CD4-positive, CD25-positive, alpha-beta regulatory T cell (primary cell): ENCODE measurements at regions not wholly inside any gene's neighbourhood (a gene's known extent, or its start where the extent isn't known, plus 50 kb on each side); places are given as distances from the start of the nearest gene placed in this dataset.

Experiments used
- ATAC-seq, 2 donors: fragments of 150-1000 bp; cut with Tn5 transposase; one replicate each; pipeline ENCODE4 v1.10.0; 2021; ENCODE audit warnings: low read depth in 2 of 2, moderate number of reproducible peaks in 2 of 2, moderate library complexity in 1 of 2
- DNase-seq, 3 donors: peaks; one replicate each; pipeline versions ENCODE4 v3.0.0 to v3.0.0-alpha.2; 2012 to 2022; ENCODE audit warnings: mixed read lengths in 1 of 3
- H3K27ac ChIP-seq: one replicate; pipeline ENCODE4 v1.7.0; 2013; ENCODE audit warnings: mild to moderate bottlenecking, low read length; ENCODE audit not compliant: insufficient read depth, poor library complexity, severe bottlenecking
- H3K27me3 ChIP-seq: one replicate; pipeline ENCODE4 v1.7.0; 2013; ENCODE audit warnings: low read length; ENCODE audit not compliant: control insufficient read depth, insufficient read depth
- H3K36me3 ChIP-seq: one replicate; pipeline ENCODE4 v1.7.0; 2013; ENCODE audit warnings: mild to moderate bottlenecking, low read length, moderate library complexity; ENCODE audit not compliant: control insufficient read depth, insufficient read depth
- H3K4me1 ChIP-seq: 2 replicates; pipeline ENCODE4 v1.7.0; 2013; ENCODE audit warnings: mild to moderate bottlenecking, low read length; ENCODE audit not compliant: insufficient read depth, control insufficient read depth, poor library complexity, severe bottlenecking
- H3K4me3 ChIP-seq: one replicate; pipeline ENCODE4 v1.7.0; 2013; ENCODE audit warnings: low read depth, mild to moderate bottlenecking, low read length, moderate library complexity
- H3K9me3 ChIP-seq, 2 experiments: 1 replicate in 1 of 2; 2 replicates in 1 of 2; pipeline ENCODE4 v1.7.0; 2013; ENCODE audit warnings: low read length in 2 of 2, mild to moderate bottlenecking in 1 of 2, moderate library complexity in 1 of 2; ENCODE audit not compliant: control insufficient read depth in 2 of 2
- H3K27ac Mint-ChIP-seq, 3 donors: one replicate each; pipeline ENCODE4 v1.8.0; 2020 to 2022; ENCODE audit warnings: mild to moderate bottlenecking in 3 of 3, mixed read lengths in 3 of 3, moderate library complexity in 2 of 3
- H3K27me3 Mint-ChIP-seq: one replicate; pipeline ENCODE4 v1.8.0; 2022; ENCODE audit warnings: mild to moderate bottlenecking, mixed read lengths
- H3K36me3 Mint-ChIP-seq: one replicate; pipeline ENCODE4 v1.8.0; 2020; ENCODE audit warnings: mixed read lengths
- H3K4me1 Mint-ChIP-seq, 4 donors: one replicate each; pipeline ENCODE4 v1.8.0; 2020 to 2022; ENCODE audit warnings: mixed read lengths in 4 of 4, mild to moderate bottlenecking in 1 of 4
- H3K4me3 Mint-ChIP-seq, 4 donors: one replicate each; pipeline ENCODE4 v1.8.0; 2020 to 2022; ENCODE audit warnings: mild to moderate bottlenecking in 4 of 4, mixed read lengths in 4 of 4, moderate library complexity in 3 of 4
- H3K9me3 Mint-ChIP-seq, 7 donors: one replicate each; pipeline ENCODE4 v1.8.0; 2020 to 2022; ENCODE audit warnings: mixed read lengths in 7 of 7, mild to moderate bottlenecking in 3 of 7, moderate library complexity in 2 of 7

DNA sequence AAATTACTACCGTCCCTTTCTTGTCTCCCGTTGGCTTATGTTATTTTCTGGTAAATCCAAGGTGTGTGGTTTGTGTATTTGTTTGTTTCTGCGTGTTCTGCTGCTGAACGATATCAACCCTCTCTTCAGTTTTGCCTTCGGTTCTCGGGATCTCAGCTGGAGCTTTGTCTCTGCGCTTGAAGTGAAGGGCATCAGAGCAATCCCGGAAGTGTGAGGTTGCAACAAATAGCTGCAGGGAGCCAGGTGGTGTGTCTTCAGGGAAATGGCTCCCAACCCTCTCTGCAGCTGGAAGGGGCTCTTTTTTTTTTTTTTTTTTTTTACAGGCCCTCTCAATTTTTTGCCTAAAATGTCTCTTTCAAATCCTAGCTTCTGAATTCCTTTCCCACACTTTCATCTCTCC lies 116.4 kb upstream of the RGMA start:
- peaks cover 0 to 7% (median 0%) of the 10 kb centered on the region in 7 donors for H3K9me3 Mint-ChIP-seq
- no peak for ATAC-seq

DNA sequence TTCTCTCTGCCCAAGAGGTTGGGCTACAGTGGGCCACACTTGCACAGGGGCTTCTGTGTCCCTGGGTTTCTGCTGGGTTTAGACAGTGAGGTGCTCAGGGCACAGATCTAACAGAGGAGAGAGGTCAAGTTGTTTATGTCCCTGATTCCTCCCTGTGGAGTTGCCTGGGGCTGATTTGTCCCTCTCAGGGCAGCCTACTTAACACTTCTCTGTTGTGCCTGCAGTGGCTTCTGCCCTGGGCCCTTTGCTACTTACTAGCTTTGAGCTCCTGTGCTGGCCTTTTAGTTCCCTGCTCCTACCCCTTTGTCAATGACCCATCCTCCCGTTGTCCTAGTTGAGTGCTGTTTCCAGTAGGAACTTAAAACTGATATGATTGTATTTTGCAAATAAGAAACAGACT lies 114.0 kb upstream of the RGMA start:
- peaks cover 29% of the 10 kb centered on the region for H3K27me3 Mint-ChIP-seq
- Histone ChIP-seq H3K27me3 (peaks cover 2% of the 10 kb centered on the region), H3K4me3 (no peak overlapping the region), H3K9me3 (peaks cover under 1 to 10% of the 10 kb centered on the region in 2 experiments), H3K27ac (no peak overlapping the region), H3K36me3 (no peaks in the 10 kb centered on the region), H3K4me1 (no peaks in the 10 kb centered on the region)
- peaks cover 0 to 2% (median 0%) of the 10 kb centered on the region in 4 donors for H3K4me1 Mint-ChIP-seq
- peaks cover 1 to 13% (median 6%) of the 10 kb centered on the region in 7 donors for H3K9me3 Mint-ChIP-seq
- H3K4me3 Mint-ChIP-seq, result no peak overlapping the region
- no peak overlapping the region for H3K27ac Mint-ChIP-seq
- no peaks in the 10 kb centered on the region for H3K36me3 Mint-ChIP-seq
- no peak for DNase-seq
- ATAC-seq, result no peak

More for the DNA sequence above, 116.4 kb upstream of the RGMA start:
- no peak for DNase-seq
- Mint-ChIP-seq H3K36me3 (no peaks in the 10 kb centered on the region), H3K27ac (peak overlapping the region in 1 of 3 donors; percentile 85), H3K27me3 (peaks cover 11% of the 10 kb centered on the region), H3K4me3 (no peak overlapping the region), H3K4me1 (peaks cover 0 to 2% (median 0%) of the 10 kb centered on the region in 4 donors)
- H3K27ac ChIP-seq, result no peak overlapping the region
- no peaks in the 10 kb centered on the region for H3K27me3 ChIP-seq
- H3K36me3 ChIP-seq, result no peaks in the 10 kb centered on the region
- no peak overlapping the region for H3K4me3 ChIP-seq
- no peaks in the 10 kb centered on the region for H3K9me3 ChIP-seq
- no peaks in the 10 kb centered on the region for H3K4me1 ChIP-seq

DNA sequence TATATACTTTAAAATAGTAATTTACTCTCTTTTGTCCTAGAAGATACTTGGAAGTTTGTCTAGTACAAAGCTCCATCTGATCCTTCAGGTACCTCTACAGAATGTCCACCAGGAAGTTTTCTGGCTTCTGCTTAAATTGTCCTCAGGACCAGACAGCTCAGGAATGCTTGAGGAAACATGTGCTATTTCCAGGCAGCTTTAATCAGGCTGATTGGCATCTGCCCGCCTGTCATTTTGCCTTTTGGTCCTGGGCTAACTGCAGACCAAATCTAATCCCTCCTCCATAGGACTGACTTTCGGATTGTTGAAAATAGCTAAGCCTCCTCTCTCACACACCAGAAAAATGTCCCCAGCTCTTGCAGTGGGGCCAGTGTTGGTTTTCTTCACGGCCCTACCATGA lies 113.4 kb upstream of the RGMA start:
- Histone ChIP-seq H3K4me3 (no peak overlapping the region), H3K9me3 (peaks cover 4 to 12% of the 10 kb centered on the region in 2 experiments), H3K36me3 (no peaks in the 10 kb centered on the region), H3K27me3 (peaks cover 2% of the 10 kb centered on the region), H3K27ac (no peak overlapping the region), H3K4me1 (no peaks in the 10 kb centered on the region)
- DNase-seq, result no peak
- no peak overlapping the region for H3K27ac Mint-ChIP-seq
- H3K27me3 Mint-ChIP-seq, result peaks cover 31% of the 10 kb centered on the region
- no peaks in the 10 kb centered on the region for H3K36me3 Mint-ChIP-seq
- no peak for ATAC-seq
- H3K9me3 Mint-ChIP-seq, result peaks cover 1 to 13% (median 6%) of the 10 kb centered on the region in 7 donors
- peaks cover 0 to 2% (median 0%) of the 10 kb centered on the region in 4 donors for H3K4me1 Mint-ChIP-seq
- H3K4me3 Mint-ChIP-seq, result no peak overlapping the region

DNA sequence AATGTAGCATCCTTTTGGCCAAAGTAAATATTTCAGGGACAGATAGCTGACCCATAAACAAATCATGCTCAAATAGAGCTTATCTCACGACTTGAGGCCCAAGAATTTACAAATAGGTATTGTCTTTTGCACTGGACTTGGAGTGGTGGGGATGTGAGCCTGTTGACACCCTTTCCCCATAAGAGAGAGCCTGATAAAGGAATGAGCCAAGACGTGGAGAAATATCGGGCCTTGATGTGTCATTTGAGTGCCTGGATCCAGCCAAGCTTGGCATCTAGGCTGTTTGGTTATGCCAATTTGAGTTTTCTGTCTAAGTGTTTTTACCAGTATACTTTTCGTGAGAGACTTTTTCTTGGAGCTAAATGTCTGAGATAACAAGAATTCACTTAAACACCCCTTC lies 112.9 kb upstream of the RGMA start:
- Mint-ChIP-seq H3K27ac (no peak overlapping the region), H3K4me3 (no peak overlapping the region), H3K9me3 (peaks cover 1 to 13% (median 6%) of the 10 kb centered on the region in 7 donors), H3K4me1 (peaks cover 0 to 2% (median 0%) of the 10 kb centered on the region in 4 donors), H3K27me3 (peaks cover 29% of the 10 kb centered on the region), H3K36me3 (no peaks in the 10 kb centered on the region)
- Histone ChIP-seq H3K27me3 (peaks cover 2% of the 10 kb centered on the region), H3K9me3 (peaks cover 4 to 12% of the 10 kb centered on the region in 2 experiments), H3K27ac (no peak overlapping the region), H3K4me3 (no peak overlapping the region), H3K36me3 (no peaks in the 10 kb centered on the region), H3K4me1 (no peaks in the 10 kb centered on the region)
- DNase-seq (no peak), ATAC-seq (no peak)

DNA sequence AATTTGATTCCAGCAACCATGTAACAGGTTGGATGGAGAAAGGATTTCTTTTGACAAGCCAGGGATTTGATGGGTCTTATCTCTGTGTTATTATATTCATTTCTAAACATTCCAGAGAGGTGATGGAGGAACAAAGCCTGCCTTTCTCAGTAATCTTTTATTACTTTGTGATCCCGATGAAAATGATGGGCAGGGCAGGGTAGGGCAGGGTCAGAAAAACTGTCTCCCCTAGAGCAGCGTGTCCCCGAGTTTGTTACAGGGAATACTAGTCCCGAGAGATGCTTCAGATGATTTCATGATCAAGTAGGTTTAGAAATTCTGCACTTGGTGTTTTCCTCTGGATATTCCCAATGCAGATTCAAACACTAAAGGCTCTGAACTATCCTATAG lies 111.8 kb upstream of the RGMA start:
- no peak for ATAC-seq
- H3K4me1 ChIP-seq, result no peaks in the 10 kb centered on the region
- Mint-ChIP-seq H3K27ac (no peak overlapping the region), H3K27me3 (peaks cover 28% of the 10 kb centered on the region), H3K4me3 (no peak overlapping the region), H3K4me1 (peaks cover 0 to 2% (median 0%) of the 10 kb centered on the region in 4 donors), H3K36me3 (no peaks in the 10 kb centered on the region), H3K9me3 (peaks cover 1 to 18% (median 6%) of the 10 kb centered on the region in 7 donors)
- H3K9me3 ChIP-seq, result peaks cover 4 to 12% of the 10 kb centered on the region in 2 experiments
- no peaks in the 10 kb centered on the region for H3K36me3 ChIP-seq
- no peak overlapping the region for H3K27ac ChIP-seq
- peaks cover 4% of the 10 kb centered on the region for H3K27me3 ChIP-seq
- no peak for DNase-seq
- no peak overlapping the region for H3K4me3 ChIP-seq

DNA sequence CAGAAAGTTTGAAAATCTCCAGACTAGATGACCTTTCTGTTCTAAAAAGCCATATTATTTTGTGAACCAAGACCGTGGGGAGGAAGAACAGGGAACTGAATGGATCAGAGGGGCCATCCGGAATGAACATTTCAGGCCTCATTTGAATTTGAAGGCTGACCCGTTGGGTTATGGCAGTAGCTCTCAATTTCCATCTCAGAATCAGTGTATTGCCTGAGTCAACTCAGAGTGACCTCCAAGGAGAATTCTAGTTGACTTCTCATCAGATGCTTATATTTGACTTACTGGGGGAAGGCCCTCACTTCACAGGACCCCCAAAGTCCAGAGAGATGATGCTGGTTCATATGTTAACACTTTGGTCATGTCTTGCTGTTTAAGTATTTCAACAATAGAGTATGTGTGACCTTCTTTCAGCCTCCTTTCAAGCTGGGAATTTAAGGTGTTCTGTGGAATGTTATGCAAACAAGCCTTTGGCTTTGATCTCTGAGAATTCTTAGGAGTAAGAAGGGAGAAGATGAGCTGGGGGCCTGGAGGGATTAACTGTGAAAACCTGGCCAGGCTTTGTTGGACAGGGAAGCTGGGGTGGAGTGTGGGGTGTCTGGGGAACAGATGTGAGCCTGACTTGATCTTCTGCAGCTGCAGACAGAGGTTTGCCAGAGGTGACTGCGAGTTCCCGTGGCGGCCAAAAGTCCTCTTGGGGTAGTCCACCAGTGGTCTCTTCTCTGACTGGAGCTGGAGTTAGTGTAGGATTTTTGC lies 111.2 kb upstream of the RGMA start:
- no peaks in the 10 kb centered on the region for H3K36me3 ChIP-seq
- DNase-seq (no peak), ATAC-seq (no peak)
- H3K27ac Mint-ChIP-seq, result no peak overlapping the region
- peaks cover 4 to 12% of the 10 kb centered on the region in 2 experiments for H3K9me3 ChIP-seq
- no peaks in the 10 kb centered on the region for H3K4me1 ChIP-seq
- no peaks in the 10 kb centered on the region for H3K4me1 Mint-ChIP-seq
- H3K27ac ChIP-seq, result no peak overlapping the region
- H3K27me3 Mint-ChIP-seq, result peaks cover 29% of the 10 kb centered on the region
- peaks cover 4% of the 10 kb centered on the region for H3K27me3 ChIP-seq
- peaks cover 1 to 17% (median 6%) of the 10 kb centered on the region in 7 donors for H3K9me3 Mint-ChIP-seq
- H3K4me3 ChIP-seq, result no peak overlapping the region
- no peaks in the 10 kb centered on the region for H3K36me3 Mint-ChIP-seq
- H3K4me3 Mint-ChIP-seq, result no peak overlapping the region

DNA sequence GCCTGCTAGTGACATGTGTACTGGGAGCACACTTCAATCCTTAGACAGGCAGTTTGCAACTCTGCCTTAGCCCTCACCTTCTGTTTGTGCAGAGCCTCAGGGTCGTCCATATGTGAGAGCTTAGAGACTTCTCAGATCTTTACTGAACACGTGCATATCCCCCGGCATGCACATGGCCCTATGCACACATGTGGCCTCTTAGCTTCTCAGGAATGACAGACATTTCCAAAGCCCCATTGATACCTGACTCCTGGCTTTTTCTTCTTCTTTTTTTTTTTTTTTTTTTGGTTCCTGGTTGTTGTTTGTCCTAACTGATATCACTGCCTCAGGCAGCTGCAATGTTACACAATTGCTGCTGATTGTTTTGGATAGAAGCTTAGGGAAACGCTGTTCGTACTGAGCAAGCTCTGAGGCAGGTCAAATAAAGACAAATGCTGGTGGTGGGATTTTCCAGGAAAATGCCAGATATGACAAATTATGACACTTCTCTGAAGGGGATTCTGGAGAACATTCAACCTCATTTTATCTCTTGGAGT lies 107.2 kb upstream of the RGMA start:
- H3K4me1 ChIP-seq, result no peaks in the 10 kb centered on the region
- H3K4me1 Mint-ChIP-seq, result no peaks in the 10 kb centered on the region
- ATAC-seq (no peak), DNase-seq (no peak)
- no peak overlapping the region for H3K27ac Mint-ChIP-seq
- H3K9me3 ChIP-seq, result peaks cover 4 to 12% of the 10 kb centered on the region in 2 experiments
- no peaks in the 10 kb centered on the region for H3K36me3 Mint-ChIP-seq
- H3K4me3 Mint-ChIP-seq, result no peak overlapping the region
- no peak overlapping the region for H3K27ac ChIP-seq
- no peaks in the 10 kb centered on the region for H3K36me3 ChIP-seq
- H3K27me3 ChIP-seq, result peaks cover 4% of the 10 kb centered on the region
- H3K9me3 Mint-ChIP-seq, result peaks cover 1 to 17% (median 6%) of the 10 kb centered on the region in 7 donors
- no peak overlapping the region for H3K4me3 ChIP-seq
- H3K27me3 Mint-ChIP-seq, result peaks cover 35% of the 10 kb centered on the region

DNA sequence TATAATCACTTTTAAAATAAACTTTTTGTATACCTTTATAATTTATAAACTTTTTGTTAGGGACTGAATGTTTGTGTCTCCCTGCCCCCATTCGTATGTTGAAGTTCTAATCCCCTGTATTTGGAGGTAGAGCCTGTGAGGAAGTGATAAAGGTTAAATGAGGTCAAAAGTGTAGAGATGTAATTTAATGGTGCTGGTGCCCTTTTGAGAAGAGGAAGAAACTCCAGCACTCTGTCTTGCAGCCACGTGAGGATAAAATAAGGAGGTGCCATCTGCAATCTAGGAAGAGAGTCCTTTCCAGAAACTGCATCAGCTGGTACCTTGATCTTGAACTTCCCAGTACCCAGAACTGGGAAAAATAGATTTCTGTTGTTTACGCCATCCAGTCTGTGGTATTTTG lies 106.1 kb upstream of the RGMA start:
- H3K27ac ChIP-seq, result no peak overlapping the region
- no peak overlapping the region for H3K4me3 Mint-ChIP-seq
- H3K27ac Mint-ChIP-seq, result no peak overlapping the region
- DNase-seq (no peak), ATAC-seq (no peak)
- H3K4me1 Mint-ChIP-seq, result no peaks in the 10 kb centered on the region
- H3K36me3 Mint-ChIP-seq, result no peaks in the 10 kb centered on the region
- H3K36me3 ChIP-seq, result no peaks in the 10 kb centered on the region
- peaks cover 30% of the 10 kb centered on the region for H3K27me3 Mint-ChIP-seq
- H3K4me1 ChIP-seq, result no peaks in the 10 kb centered on the region
- peaks cover 1 to 17% (median 4%) of the 10 kb centered on the region in 7 donors for H3K9me3 Mint-ChIP-seq
- peaks cover 4 to 12% of the 10 kb centered on the region in 2 experiments for H3K9me3 ChIP-seq
- peaks cover 4% of the 10 kb centered on the region for H3K27me3 ChIP-seq
- H3K4me3 ChIP-seq, result no peak overlapping the region
